IMR-90 (cell line): ENCODE measurements at regions not wholly inside any gene's neighbourhood (a gene's known extent, or its start where the extent isn't known, plus 50 kb on each side); places are given as distances from the start of the nearest gene placed in this dataset.

Experiments used
- BHLHE40 ChIP-seq: fragments of 150-350 bp; IDR thresholded peaks from 2 replicates; pipeline ENCODE4 v1.6.1; 2016; ENCODE audit warnings: mild to moderate bottlenecking, low read depth, low read length
- CEBPB ChIP-seq: IDR thresholded peaks from 2 replicates; pipeline ENCODE4 v1.6.1; 2012; ENCODE audit warnings: low read depth, low read length, improper control_type of control experiment
- CHD1 ChIP-seq: IDR thresholded peaks from 2 replicates; pipeline ENCODE4 v1.6.1; 2012; ENCODE audit warnings: low read depth, low read length, improper control_type of control experiment
- CTCF ChIP-seq: conservative IDR thresholded peaks from 2 replicates; pipeline ENCODE4 v1.5.1; 2012; ENCODE audit warnings: mild to moderate bottlenecking, low read depth, low read length, improper control_type of control experiment
- FOS ChIP-seq: fragments of 150-350 bp; IDR thresholded peaks from 2 replicates; pipeline ENCODE4 v1.6.1; 2016; ENCODE audit warnings: low read depth, low read length
- MAFK ChIP-seq: IDR thresholded peaks from 2 replicates; pipeline ENCODE4 v1.6.1; 2012; ENCODE audit warnings: low read depth, low read length, improper control_type of control experiment
- MAZ ChIP-seq: IDR thresholded peaks from 2 replicates; pipeline ENCODE4 v1.6.1; 2012; ENCODE audit warnings: low read depth, mild to moderate bottlenecking, low read length, improper control_type of control experiment, moderate library complexity, borderline replicate concordance
- MXI1 ChIP-seq: IDR thresholded peaks from 2 replicates; pipeline ENCODE4 v1.6.1; 2012; ENCODE audit warnings: low read depth, mild to moderate bottlenecking, low read length, moderate library complexity, borderline replicate concordance
- POLR2A ChIP-seq: IDR thresholded peaks from 2 replicates; pipeline ENCODE4 v1.6.1; 2012; ENCODE audit warnings: mild to moderate bottlenecking, low read depth, low read length
- RAD21 ChIP-seq: IDR thresholded peaks from 2 replicates; pipeline ENCODE4 v1.6.1; 2012; ENCODE audit warnings: low read length, improper control_type of control experiment
- RCOR1 ChIP-seq: IDR thresholded peaks from 2 replicates; pipeline ENCODE4 v1.6.1; 2012; ENCODE audit warnings: mild to moderate bottlenecking, low read length, improper control_type of control experiment; ENCODE audit not compliant: insufficient replicate concordance
- RFX5 ChIP-seq: IDR thresholded peaks from 2 replicates; pipeline ENCODE4 v1.8.0; 2012; ENCODE audit warnings: low read depth, mild to moderate bottlenecking, low read length, moderate library complexity
- SMC3 ChIP-seq: fragments of 150-350 bp; IDR thresholded peaks from 2 replicates; pipeline ENCODE4 v1.6.1; 2016; ENCODE audit warnings: low read depth, mild to moderate bottlenecking, antibody characterized with exemption, low read length, moderate library complexity
- USF2 ChIP-seq: fragments of 150-350 bp; IDR thresholded peaks from 2 replicates; pipeline ENCODE4 v1.6.1; 2017; ENCODE audit warnings: mild to moderate bottlenecking, antibody characterized with exemption, low read length, low read depth

- no peak for TF ChIP-seq CTCF
- TF ChIP-seq USF2, result no peak
- no peak for TF ChIP-seq BHLHE40
- TF ChIP-seq RAD21, result no peak
- no peak for TF ChIP-seq RFX5
- no peak for TF ChIP-seq POLR2A
- no peak for TF ChIP-seq MAFK
- no peak for TF ChIP-seq CEBPB
- no peak for TF ChIP-seq FOS
- no peak for TF ChIP-seq MAZ
- TF ChIP-seq CHD1, result no peak
- TF ChIP-seq MXI1, result no peak
- no peak for TF ChIP-seq RCOR1
- no peak for TF ChIP-seq SMC3
These were observed 492.2 kb upstream of the ARRDC3 start for GRCh38 chr5:91875196-91875779.
